ENCODE measurements at regions not wholly inside any gene's neighbourhood (a gene's known extent, or its start where the extent isn't known, plus 50 kb on each side); places are given as distances from the start of the nearest gene placed in this dataset.
"Not testable (repeated sequence)": the region's sequence is repeated elsewhere in the genome, so short reads cannot be mapped to it uniquely, and the experiment has no call there.

DNA sequence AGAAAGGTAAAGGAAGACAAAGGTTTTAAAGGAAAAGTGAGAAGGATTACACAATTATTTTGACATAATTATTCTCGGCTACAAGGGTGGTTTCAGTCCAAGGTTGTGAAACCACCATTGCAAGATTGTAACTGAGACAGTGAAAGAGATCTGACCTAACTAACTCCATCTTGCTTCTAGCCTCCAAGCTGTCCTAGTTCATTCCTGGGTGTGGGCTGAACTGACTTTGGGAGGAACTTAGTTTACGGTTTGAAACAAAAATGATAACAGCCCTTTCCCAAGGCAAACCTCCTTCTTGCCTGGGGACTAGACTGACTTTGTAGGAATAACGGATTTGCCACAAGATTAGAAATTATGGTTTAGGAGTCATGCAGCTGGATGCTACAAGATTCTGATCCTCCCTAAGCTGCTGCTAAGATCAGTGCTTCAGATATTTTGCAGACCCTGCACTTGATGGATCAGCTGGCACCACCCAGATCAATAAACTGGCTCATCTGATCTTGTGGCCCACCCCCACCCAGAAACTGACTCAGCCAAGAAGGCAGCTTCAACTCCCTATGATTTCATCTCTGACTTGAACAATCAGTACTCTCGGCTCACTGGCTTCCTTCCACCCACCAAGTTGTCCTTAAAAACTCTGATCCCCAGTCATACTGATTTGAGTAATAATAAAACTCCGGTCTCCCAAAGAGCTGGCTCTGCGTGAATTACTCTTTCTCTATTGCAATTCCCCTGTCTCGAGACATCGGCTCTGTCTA is 57.7 kb upstream of the AADACL2 start:
- no peak for DNase-seq (ENCODE audit: low spot score)

DNA sequence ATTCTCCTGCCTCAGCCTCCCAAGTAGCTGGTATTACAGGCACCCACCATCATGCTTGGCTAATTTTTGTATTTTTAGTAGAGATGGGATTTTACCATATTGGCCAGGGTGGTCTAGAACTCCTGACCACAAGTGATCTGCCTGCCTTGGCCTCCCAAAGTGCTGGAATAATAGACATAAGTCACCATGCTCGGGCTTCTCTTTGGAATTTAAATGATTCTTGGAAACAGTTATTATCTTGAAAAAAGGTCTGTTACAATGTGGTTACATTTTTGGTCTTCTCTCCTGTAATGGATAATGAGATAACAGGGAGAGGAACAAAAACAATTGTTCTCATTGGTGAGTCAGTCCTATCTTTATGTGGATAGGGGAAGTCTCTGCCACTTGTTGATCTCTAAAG is 59.8 kb upstream of the AADACL2 start:
- DNase-seq (ENCODE audit: low spot score): no peak

DNA sequence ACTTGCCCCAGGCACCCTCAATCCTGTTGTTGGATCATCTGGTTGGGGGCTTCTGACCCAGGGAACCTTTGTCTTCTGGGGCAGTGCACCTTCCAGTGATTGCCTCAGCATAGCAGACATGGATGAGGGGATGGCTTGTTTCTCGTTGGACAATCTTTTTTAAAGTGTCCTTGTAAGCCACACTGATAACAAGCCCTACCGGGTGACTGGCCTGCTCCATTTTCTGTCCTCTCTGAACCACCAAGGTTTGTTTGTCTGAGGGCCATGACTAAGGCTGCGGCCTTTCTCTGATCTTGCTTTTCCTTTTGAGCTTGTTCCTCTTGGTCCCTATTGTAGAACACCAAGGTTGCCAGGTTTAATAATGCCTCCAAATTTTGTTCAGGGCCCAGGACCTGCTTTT is 66.0 kb upstream of the AADACL2 start:
- DNase-seq (ENCODE audit: low spot score): not testable (repeated sequence)

- no peak for DNase-seq (ENCODE audit: low spot score)
Measured at GRCh38 chr3:151660885-151661284, 72.8 kb upstream of the AADACL2 start.

- no peak for DNase-seq (ENCODE audit: low spot score)
Measured at GRCh38 chr3:151644986-151645385, 88.7 kb upstream of the AADACL2 start.

GRCh38 chr3:151644020-151644620 is 89.6 kb upstream of the AADACL2 start:
- DNase-seq (ENCODE audit: low spot score): no peak

DNA sequence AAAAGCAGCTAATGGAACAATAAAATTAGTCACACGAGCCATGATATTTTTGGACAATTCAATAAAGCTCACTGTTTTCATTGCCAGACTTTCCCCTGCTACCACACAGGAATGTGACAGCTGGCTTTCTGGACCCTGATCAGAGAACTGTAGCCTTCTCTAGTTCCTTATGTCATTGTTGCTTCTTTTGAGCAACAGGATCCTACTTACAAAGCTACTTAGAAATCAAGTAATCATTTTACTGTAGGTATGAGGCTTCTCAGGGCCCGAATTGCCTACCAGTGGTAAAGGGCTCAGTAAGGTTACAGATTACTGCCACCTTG is 94.3 kb upstream of the AADACL2 start:
- no peak for DNase-seq (ENCODE audit: low spot score)

- no peak for DNase-seq (ENCODE audit: low spot score)
Measured at GRCh38 chr3:151638555-151639417, 94.9 kb upstream of the AADACL2 start.

DNA sequence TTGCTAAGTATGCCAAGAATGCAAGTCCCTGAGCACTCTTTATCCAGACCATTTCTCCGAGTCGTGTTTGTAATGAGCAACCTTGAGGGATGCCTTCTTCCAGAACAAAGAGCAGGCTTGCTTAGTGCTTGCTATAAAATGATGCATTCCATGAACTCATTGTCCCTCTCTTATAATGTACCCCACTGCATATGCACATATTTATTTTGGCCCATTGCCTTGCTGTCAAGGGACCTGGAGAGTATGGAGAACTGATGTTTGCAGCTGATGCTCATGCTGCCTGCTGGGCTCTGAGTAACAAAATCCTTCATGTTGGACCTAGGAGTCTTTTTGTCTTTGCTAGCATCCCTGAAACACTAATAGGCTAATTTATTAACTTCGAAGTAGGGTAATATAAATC is 97.8 kb upstream of the AADACL2 start:
- DNase-seq (ENCODE audit: low spot score): no peak

- no peak for DNase-seq (ENCODE audit: low spot score)
Measured at GRCh38 chr3:151631946-151632345, 101.8 kb upstream of the AADACL2 start.

- peak; percentile 39 for DNase-seq (ENCODE audit: low spot score)
Measured at GRCh38 chr3:151630938-151631441, 102.7 kb upstream of the AADACL2 start.

GRCh38 chr3:151630035-151630434 is 103.7 kb upstream of the AADACL2 start:
- no peak for DNase-seq (ENCODE audit: low spot score)

GRCh38 chr3:151625586-151625985 is 108.1 kb upstream of the AADACL2 start:
- DNase-seq (ENCODE audit: low spot score): no peak

- DNase-seq (ENCODE audit: low spot score): no peak
Measured at GRCh38 chr3:151625086-151625485, 108.6 kb upstream of the AADACL2 start.

- DNase-seq (ENCODE audit: low spot score): no peak
Measured at GRCh38 chr3:151620071-151620470, 113.7 kb upstream of the AADACL2 start.

- no peak for DNase-seq (ENCODE audit: low spot score)
Measured at GRCh38 chr3:151615464-151615863, 118.3 kb upstream of the AADACL2 start.

GRCh38 chr3:151612115-151612514 is 121.6 kb upstream of the AADACL2 start:
- DNase-seq (ENCODE audit: low spot score): no peak

GRCh38 chr3:151611419-151611818 is 122.3 kb upstream of the AADACL2 start:
- no peak for DNase-seq (ENCODE audit: low spot score)

DNA sequence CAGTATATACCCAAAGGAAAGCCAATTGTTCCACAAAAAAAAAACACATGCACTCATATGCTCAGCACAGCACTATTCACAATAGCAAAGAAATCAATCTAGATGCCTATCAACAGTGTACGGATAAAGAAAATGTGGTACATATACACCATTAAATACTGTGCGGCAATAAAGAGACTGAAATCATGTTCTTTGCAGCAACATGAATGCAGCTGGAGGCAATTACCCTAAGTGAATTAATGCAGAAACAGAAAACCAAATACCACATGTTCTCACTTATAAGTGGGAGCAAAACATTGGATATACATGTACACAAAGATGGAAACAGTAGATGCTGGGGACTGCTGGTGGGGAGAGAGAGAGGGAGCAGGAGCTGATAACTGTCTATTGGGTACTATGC is 124.2 kb upstream of the AADACL2 start:
- no peak for DNase-seq (ENCODE audit: low spot score)

- no peak for DNase-seq (ENCODE audit: low spot score)
Measured at GRCh38 chr3:151604891-151605290, 128.8 kb upstream of the AADACL2 start.

GRCh38 chr3:151600783-151601182 is 132.9 kb upstream of the AADACL2 start:
- DNase-seq (ENCODE audit: low spot score): no peak

DNA sequence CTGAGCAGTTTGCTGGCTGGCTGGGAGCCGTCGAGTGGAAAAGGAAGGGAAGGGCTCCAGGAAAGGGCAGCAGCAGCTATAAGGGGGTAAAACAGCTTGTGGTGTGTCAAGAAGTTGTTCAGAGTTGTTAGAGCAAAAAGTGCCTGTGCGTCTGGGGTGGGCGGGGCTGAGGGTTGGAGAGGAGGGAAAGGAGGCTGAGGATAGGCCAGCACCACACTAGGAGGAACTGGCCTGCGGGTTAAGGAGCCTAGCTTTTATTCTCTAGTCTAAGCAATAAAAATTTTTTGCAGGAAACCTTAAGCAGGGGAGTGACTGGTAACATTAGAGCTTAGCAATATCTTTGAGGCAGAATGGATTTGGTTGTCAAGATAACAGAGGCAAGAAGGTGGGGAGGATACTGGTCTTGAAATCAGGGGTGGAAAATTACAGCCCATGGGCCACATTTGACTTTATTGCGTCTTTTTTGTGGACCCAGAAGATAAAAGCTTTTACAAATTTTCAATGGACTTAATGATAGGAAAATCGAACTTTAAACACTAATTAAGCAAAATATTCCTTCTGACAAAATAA is 134.5 kb upstream of the AADACL2 start:
- no peak for DNase-seq (ENCODE audit: low spot score)

GRCh38 chr3:151596940-151597339 is 136.1 kb upstream of the IGSF10 start:
- no peak for DNase-seq (ENCODE audit: low spot score)

Data from Ammon's horn (tissue), 1 donor.